SH-SY5Y (cell line): ENCODE measurements at regions not wholly inside any gene's neighbourhood (a gene's known extent, or its start where the extent isn't known, plus 50 kb on each side); places are given as distances from the start of the nearest gene placed in this dataset.

ENCODE experiments used
- GATA2 ChIP-seq: IDR thresholded peaks from 2 replicates; pipeline ENCODE4 v1.6.1; 2011; ENCODE audit warnings: mild to moderate bottlenecking, low read depth, low read length
- GATA3 ChIP-seq: IDR thresholded peaks from 2 replicates; pipeline ENCODE4 v1.6.1; 2011; ENCODE audit warnings: low read depth, mild to moderate bottlenecking, low read length, moderate library complexity

DNA sequence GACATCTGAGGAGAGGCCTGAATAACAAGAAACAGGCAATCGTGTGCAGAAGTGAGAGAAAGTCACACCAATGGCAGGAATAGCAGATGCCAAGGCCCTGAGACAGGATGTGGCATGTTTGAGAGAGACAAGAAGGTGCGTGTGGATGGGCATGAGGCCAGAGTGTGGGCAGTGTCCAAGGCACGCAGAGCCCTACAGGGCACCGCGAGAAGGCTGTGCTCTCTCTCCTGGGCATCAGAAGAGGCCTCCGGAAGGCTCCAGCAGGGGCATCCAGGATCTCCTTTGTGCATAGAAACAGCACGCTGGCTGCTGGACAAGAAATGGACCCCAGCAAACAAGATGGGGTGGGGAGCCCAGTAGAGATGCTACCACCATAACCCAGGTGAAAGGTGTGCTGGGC is 239.0 kb upstream of the RAB6C start:
- TF ChIP-seq GATA2 (no peak), GATA3 (no peak)
